ENCODE measurements at regions not wholly inside any gene's neighbourhood (a gene's known extent, or its start where the extent isn't known, plus 50 kb on each side); places are given as distances from the start of the nearest gene placed in this dataset.

GRCh38 chr11:54930930-54931329 is 224.3 kb downstream of the OR4A5 start:
- TF ChIP-seq CTCF (IDR thresholded peaks at IDR 0.05; ENCODE audit: low read depth, low read length, missing input control) (no peak), ATF3 (IDR thresholded peaks at IDR 0.05) (no peak), SP1 (IDR thresholded peaks at IDR 0.05) (no peak), YY1 (IDR thresholded peaks at IDR 0.05) (no peak), RAD21 (IDR thresholded peaks at IDR 0.05) (no peak), FOXA1 (IDR thresholded peaks at IDR 0.05) (no peak), FOXA2 (IDR thresholded peaks at IDR 0.05) (no peak), MAX (IDR thresholded peaks at IDR 0.05) (no peak), RXRA (IDR thresholded peaks at IDR 0.05) (no peak), GABPA (IDR thresholded peaks at IDR 0.05 in 1 of 2, conservative IDR thresholded peaks at IDR 0.05 in 1 of 2) (no peak), TAF1 (conservative IDR thresholded peaks at IDR 0.05) (no peak)
